ENCODE measurements at regions not wholly inside any gene's neighbourhood (a gene's known extent, or its start where the extent isn't known, plus 50 kb on each side); places are given as distances from the start of the nearest gene placed in this dataset.
"Not testable (repeated sequence)": the region's sequence is repeated elsewhere in the genome, so short reads cannot be mapped to it uniquely, and the experiment has no call there.

- DNase-seq (ENCODE audit: low spot score) = no peak
Measured at GRCh38 chr6:85961746-85962145, 319.1 kb upstream of the SYNCRIP start.

DNA sequence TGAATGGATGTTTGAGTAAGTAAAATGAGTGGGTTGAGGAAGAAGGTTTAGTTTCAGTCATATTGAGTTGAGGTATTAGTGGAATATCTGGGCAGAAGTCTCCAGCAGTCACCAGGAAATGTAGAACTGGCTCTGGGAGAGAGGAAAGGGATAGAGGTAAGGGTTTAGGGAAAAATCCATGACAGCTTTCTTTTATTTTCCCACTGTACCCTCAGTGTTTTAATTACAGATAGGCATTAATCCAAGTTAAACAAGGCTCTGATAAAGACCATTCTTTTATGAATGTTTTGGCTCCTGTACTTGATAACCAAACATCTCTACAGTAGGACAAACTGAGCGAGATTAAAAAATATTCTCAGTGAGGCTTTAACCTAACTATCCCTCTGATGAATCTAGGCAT lies 318.4 kb upstream of the SYNCRIP start:
- DNase-seq (ENCODE audit: low spot score) = no peak

DNA sequence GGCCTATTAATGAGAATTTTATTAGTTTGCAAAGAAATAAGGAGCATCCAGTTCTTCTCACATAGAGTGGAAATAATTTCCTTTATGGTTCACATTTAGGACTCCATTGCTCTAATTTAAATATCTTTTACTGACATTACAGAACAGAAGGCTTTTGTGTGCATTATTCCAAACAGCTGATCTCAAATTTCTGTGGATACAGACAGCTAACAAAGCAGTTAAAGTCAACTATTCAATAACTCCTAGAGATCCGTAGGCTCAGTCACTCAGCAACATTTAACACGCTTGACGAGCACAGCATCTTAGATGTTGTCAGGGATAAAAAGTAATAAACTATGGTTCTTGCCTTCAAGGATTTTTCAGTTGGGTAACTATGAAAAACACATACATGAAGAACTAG lies 305.8 kb upstream of the SYNCRIP start:
- no peak for DNase-seq (ENCODE audit: low spot score)

- DNase-seq (ENCODE audit: low spot score) = no peak
Measured at GRCh38 chr6:85945459-85946185, 302.9 kb upstream of the SYNCRIP start.

GRCh38 chr6:85944776-85945175 lies 302.1 kb upstream of the SYNCRIP start:
- DNase-seq (ENCODE audit: low spot score) = no peak

DNA sequence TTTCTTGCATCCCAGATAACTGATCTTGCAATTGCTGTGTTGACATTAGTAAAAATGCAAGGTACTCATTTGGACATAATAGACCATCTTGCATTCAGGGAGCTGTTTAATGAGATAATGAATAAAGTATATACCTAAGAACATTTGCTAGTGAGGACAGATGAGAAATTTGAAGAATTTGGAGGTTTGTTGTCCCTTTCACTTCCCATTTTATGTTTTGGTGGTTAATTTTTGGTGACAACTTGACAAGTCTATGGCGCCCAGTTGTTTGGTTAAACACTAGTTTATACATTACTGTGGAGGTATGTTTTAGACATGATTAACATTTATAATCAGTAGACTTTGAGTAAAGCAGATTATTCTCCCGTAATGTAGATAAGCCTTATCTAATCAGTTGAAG lies 300.2 kb upstream of the SYNCRIP start:
- no peak for DNase-seq (ENCODE audit: low spot score)

- no peak for DNase-seq (ENCODE audit: low spot score)
Measured at GRCh38 chr6:85936916-85937315, 294.2 kb upstream of the SYNCRIP start.

GRCh38 chr6:85923013-85923430 lies 280.3 kb upstream of the SYNCRIP start:
- peak; percentile 53 for DNase-seq (ENCODE audit: low spot score)

GRCh38 chr6:85920782-85921181 lies 278.1 kb upstream of the SYNCRIP start:
- no peak for DNase-seq (ENCODE audit: low spot score)

GRCh38 chr6:85917522-85917921 lies 274.8 kb upstream of the SYNCRIP start:
- DNase-seq (ENCODE audit: low spot score) = no peak

DNA sequence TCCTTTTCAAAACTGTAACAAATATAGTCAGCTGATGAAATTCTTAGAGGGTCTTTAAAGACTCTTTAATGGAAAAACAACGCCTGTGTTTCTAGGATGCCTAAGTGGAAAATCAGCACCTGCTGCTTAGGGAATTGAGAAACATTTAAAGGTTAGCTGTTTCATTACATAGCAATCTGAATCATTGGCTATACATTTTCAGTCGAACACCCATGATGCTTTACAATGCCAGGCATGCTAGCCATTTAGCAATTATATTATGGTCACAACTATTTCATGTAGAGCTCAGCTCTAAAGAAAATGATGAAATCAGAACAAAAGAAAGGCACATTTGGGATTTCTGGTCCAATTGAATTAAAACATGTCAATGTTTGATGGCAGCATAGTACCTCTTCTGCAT lies 270.3 kb upstream of the SYNCRIP start:
- DNase-seq (ENCODE audit: low spot score) = no peak

DNA sequence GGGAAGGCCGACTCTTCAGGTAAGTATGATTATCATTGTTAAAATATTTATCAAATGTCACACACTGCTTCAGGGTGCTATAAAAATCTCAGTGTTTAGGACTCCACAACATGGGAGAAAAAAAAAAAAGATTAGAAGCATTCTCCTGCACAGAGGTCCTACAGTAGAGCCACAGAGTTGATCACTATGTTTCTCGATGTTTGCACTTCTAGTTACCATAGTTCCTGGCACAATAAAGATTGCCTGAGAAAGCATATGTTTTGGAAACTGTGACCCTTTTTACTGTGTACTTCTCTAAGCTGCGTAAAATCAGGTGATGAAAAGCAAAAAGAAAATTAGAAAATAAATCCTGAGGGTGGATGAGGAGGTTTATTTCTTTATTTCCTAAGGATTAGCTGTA lies 269.9 kb upstream of the SYNCRIP start:
- no peak for DNase-seq (ENCODE audit: low spot score)

DNA sequence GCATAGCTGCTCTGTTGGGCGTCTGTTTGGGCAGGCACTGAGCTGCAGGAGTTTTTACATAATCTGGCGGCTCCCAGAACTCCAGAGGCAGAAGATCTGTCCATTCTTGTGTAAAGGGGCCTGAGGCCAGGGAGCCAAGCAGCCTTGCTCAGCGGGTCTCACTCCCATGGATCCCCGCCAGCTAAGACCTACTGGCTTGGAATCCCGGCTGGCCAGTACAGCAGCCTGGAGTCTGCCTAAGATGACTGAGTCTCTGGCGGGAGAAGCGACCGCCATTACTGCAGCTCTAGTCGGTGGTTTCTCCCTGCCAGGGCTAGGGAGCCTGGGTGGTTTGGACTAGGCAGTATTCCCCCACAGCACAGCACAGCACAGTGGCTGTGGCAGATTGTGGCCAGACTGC lies 268.4 kb upstream of the SYNCRIP start:
- no peak for DNase-seq (ENCODE audit: low spot score)

- not testable (repeated sequence) for DNase-seq (ENCODE audit: low spot score)
Measured at GRCh38 chr6:85908120-85908519, 265.4 kb upstream of the SYNCRIP start.

GRCh38 chr6:85892346-85892745 lies 249.7 kb upstream of the SYNCRIP start:
- no peak for DNase-seq (ENCODE audit: low spot score)

- DNase-seq (ENCODE audit: low spot score) = no peak
Measured at GRCh38 chr6:85887461-85887860, 244.8 kb upstream of the SYNCRIP start.

GRCh38 chr6:85868685-85869084 lies 226.0 kb upstream of the SYNCRIP start:
- DNase-seq (ENCODE audit: low spot score) = no peak

DNA sequence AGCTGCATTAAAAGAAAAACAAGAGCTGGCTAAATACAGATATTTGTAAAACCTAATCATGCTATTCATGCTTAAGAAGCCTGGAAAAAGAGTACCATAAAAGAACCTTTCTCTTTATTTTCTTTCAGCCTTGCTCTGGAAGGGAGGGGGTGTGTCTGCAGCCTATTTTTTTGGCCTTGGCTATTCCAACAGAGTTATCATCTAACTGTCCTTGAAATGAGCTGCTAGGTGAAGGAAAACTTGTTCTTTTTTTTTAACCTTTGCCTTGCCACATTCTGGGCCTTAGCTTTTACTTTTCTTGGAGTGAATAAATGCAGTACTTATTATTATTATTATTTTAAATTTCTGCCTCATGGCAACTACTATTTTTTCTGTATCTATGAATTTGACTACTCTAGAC lies 224.9 kb upstream of the SYNCRIP start:
- DNase-seq (ENCODE audit: low spot score) = no peak

DNA sequence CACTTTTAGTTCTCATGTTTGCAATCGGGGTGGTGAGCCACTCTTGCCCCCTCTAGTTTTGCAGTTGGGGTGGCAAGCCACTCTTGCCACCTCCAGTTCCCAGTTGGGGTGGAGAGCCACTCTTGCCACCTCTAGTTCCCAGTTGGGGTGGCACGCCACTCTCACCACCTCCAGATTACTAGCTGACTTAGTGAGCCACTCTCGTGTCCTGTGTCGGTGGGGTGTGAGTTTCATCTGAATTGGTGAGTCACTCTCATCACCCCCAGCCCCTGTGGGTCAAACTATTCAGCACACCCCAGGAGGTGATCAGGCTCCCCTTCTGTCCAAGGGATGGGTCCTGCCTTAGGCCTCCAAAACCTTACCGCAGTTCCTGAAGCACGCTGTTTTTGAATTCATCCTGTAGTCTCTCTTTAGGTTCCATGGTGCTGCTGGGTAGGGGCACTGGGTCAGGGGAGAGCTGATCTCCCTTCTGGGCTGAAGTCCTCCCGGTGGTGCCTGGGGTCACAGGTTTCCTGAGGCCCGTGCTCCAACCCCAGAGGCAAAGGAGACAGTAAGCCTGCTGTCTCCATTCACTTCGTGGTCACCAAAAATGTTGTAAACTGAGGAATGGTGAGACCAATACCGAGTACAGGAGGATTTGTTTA lies 224.2 kb upstream of the SYNCRIP start:
- no peak for DNase-seq (ENCODE audit: low spot score)

- no peak for DNase-seq (ENCODE audit: low spot score)
Measured at GRCh38 chr6:85866370-85866730, 223.7 kb upstream of the SYNCRIP start.

GRCh38 chr6:85865420-85866369 lies 223.0 kb upstream of the SYNCRIP start:
- DNase-seq (ENCODE audit: low spot score) = no peak

- no peak for DNase-seq (ENCODE audit: low spot score)
Measured at GRCh38 chr6:85864453-85865401, 222.0 kb upstream of the SYNCRIP start.

All from globus pallidus (tissue), 1 donor.